ENCODE measurements at regions not wholly inside any gene's neighbourhood (a gene's known extent, or its start where the extent isn't known, plus 50 kb on each side); places are given as distances from the start of the nearest gene placed in this dataset.

GRCh38 chr2:71937396-71937795, 210.3 kb downstream of the CYP26B1 start:
- BruUV-seq (replicated peaks) = no TSS peak
- Histone ChIP-seq H3K4me1 (ENCODE audit: control insufficient read depth, insufficient read depth, low read length) (no peaks in the 10 kb centered on the region), H3K9me3 (replicated peaks; ENCODE audit: control insufficient read depth, insufficient read depth, low read length) (no peaks in the 10 kb centered on the region), H3K79me2 (ENCODE audit: control insufficient read depth, insufficient read depth, low read length) (no peaks in the 10 kb centered on the region), H3K27me3 (replicated peaks in 1 of 2; ENCODE audit: control insufficient read depth in 2 of 2, insufficient read depth in 2 of 2, low read length in 1 of 2) (no peaks in the 10 kb centered on the region; a peak in 1 of 4 replicates), H3K9ac (ENCODE audit: control insufficient read depth, insufficient read depth, low read length) (no peak overlapping the region), H2AFZ (ENCODE audit: control insufficient read depth, low read depth, low read length) (no peak overlapping the region), H4K20me1 (ENCODE audit: control insufficient read depth, insufficient read depth) (no peaks in the 10 kb centered on the region), H3K4me3 (no peak overlapping the region), H3K27ac (ENCODE audit: control insufficient read depth, insufficient read depth) (no peak overlapping the region), H3K4me2 (ENCODE audit: control insufficient read depth, insufficient read depth) (no peak overlapping the region), H3K36me3 (ENCODE audit: control insufficient read depth in 2 of 2, insufficient read depth in 2 of 2, low read length in 1 of 2) (no peaks in the 10 kb centered on the region)
- intact Hi-C loops (cut with micrococcal nuclease; ENCODE audit: unreplicated experiment) = no loop called here
- TF ChIP-seq, protein P1, sequence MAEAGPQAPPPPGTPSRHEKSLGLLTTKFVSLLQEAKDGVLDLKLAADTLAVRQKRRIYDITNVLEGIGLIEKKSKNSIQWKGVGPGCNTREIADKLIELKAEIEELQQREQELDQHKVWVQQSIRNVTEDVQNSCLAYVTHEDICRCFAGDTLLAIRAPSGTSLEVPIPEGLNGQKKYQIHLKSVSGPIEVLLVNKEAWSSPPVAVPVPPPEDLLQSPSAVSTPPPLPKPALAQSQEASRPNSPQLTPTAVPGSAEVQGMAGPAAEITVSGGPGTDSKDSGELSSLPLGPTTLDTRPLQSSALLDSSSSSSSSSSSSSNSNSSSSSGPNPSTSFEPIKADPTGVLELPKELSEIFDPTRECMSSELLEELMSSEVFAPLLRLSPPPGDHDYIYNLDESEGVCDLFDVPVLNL (IDR thresholded peaks at IDR 0.05; ENCODE audit: low read depth, low read length) = no peak
- TF ChIP-seq SUPT20H (IDR thresholded peaks at IDR 0.05; ENCODE audit: borderline replicate concordance, control insufficient read depth, low read depth, low read length) (no peak), CBFB (IDR thresholded peaks at IDR 0.05; ENCODE audit: low read depth) (no peak), RCOR1 (conservative IDR thresholded peaks at IDR 0.05; ENCODE audit: low read depth, low read length) (no peak), HSF1 (IDR thresholded peaks at IDR 0.05; ENCODE audit: low read depth, low read length) (no peak), SMARCA5 (IDR thresholded peaks at IDR 0.05) (no peak), BACH1 (IDR thresholded peaks at IDR 0.05; ENCODE audit: borderline replicate concordance) (no peak), NRF1 (conservative IDR thresholded peaks at IDR 0.05; ENCODE audit: low read depth, low read length) (no peak), GATAD2B (conservative IDR thresholded peaks at IDR 0.05; ENCODE audit: low read depth) (no peak), MTA2 (IDR thresholded peaks at IDR 0.05; ENCODE audit: low read depth) (no peak), BRCA1 (IDR thresholded peaks at IDR 0.05; ENCODE audit: low read depth, low read length) (no peak), SUZ12 (IDR thresholded peaks at IDR 0.05; ENCODE audit: unreplicated experiment) (no peak), KDM1A (IDR thresholded peaks at IDR 0.05; ENCODE audit: borderline replicate concordance) (no peak)
- no peak for ATAC-seq
- ChIA-PET POLR2A (no interaction called here), CTCF (interaction anchor here (1.4 to 5.1 kb wide), 2 partner anchors 13 to 14 kb away, joined by 3 to 32 read pairs; no protein-coding TSS in a partner anchor), SMC1A (ENCODE audit: uncharacterized antibody, unreplicated experiment) (no interaction called here), RAD21 (ENCODE audit: unreplicated experiment) (no interaction called here)
- DNase-seq (ENCODE audit: low read depth, low spot score) = no peak
- FAIRE-seq = no peak
- in situ Hi-C loops (cut with MboI) = no loop called here
- WGBS (ENCODE audit: insufficient coverage, insufficient replicate concordance, low lambda C conversion rate, missing lambda C conversion rate) = 0% methylated on average over 1 of the region's 1 CpG

Measured in GM12878 (cell line).